MM.1S (cell line): ENCODE measurements at regions not wholly inside any gene's neighbourhood (a gene's known extent, or its start where the extent isn't known, plus 50 kb on each side); places are given as distances from the start of the nearest gene placed in this dataset.
"Not testable (repeated sequence)": the region's sequence is repeated elsewhere in the genome, so short reads cannot be mapped to it uniquely, and the experiment has no call there.

Experiments used
- DNase-seq: peaks from one replicate; pipeline ENCODE4 v3.0.0-alpha.2; 2015
- H2AFZ ChIP-seq: fragments of 300-600 bp; sonication (generic); 2 replicates; pipeline ENCODE4 v1.6.0; 2016; ENCODE audit warnings: antibody characterized with exemption, low read length
- H3F3A ChIP-seq: fragments of 300-600 bp; sonication (generic); 2 replicates; pipeline ENCODE4 v1.6.1; 2016; ENCODE audit warnings: mild to moderate bottlenecking, antibody characterized with exemption, low read length, moderate library complexity, mixed read lengths; ENCODE audit not compliant: insufficient read depth
- H3K27ac ChIP-seq: fragments of 300-600 bp; sonication (generic); 2 replicates; pipeline ENCODE4 v1.5.1; 2016; ENCODE audit warnings: mild to moderate bottlenecking, low read length
- H3K27me3 ChIP-seq: fragments of 300-600 bp; sonication (generic); replicated peaks from 2 replicates; pipeline ENCODE4 v1.6.0; 2016; ENCODE audit warnings: low read length; ENCODE audit not compliant: insufficient read depth
- H3K36me3 ChIP-seq: fragments of 300-600 bp; sonication (generic); replicated peaks from 2 replicates; pipeline ENCODE4 v1.6.1; 2016; ENCODE audit warnings: mild to moderate bottlenecking, low read length, mixed read lengths; ENCODE audit not compliant: insufficient read depth
- H3K4me1 ChIP-seq: fragments of 300-600 bp; sonication (generic); 2 replicates; pipeline ENCODE4 v1.6.1; 2016; ENCODE audit warnings: low read length, mixed read lengths
- H3K4me2 ChIP-seq: fragments of 300-600 bp; sonication (generic); 2 replicates; pipeline ENCODE4 v1.6.0; 2016; ENCODE audit warnings: low read depth, low read length
- H3K4me3 ChIP-seq: fragments of 300-600 bp; sonication (generic); 2 replicates; pipeline ENCODE4 v1.5.1; 2016; ENCODE audit warnings: low read length, mixed read lengths
- H3K79me2 ChIP-seq: fragments of 300-600 bp; sonication (generic); 2 replicates; pipeline ENCODE4 v1.6.1; 2016; ENCODE audit warnings: mixed run types, low read length, mixed read lengths
- H3K9ac ChIP-seq: fragments of 300-600 bp; sonication (generic); 2 replicates; pipeline ENCODE4 v1.6.1; 2016; ENCODE audit warnings: low read length, mixed read lengths
- H3K9me2 ChIP-seq: fragments of 300-600 bp; sonication (generic); replicated peaks from 2 replicates; pipeline ENCODE4 v1.6.1; 2016; ENCODE audit warnings: mild to moderate bottlenecking, low read length, mixed read lengths; ENCODE audit not compliant: insufficient read depth
- H3K9me3 ChIP-seq: fragments of 300-600 bp; sonication (generic); replicated peaks from 2 replicates; pipeline ENCODE4 v1.6.1; 2016; ENCODE audit warnings: mild to moderate bottlenecking, low read length, mixed read lengths; ENCODE audit not compliant: insufficient read depth
- H4K20me1 ChIP-seq: fragments of 300-600 bp; sonication (generic); 2 replicates; pipeline ENCODE4 v1.6.1; 2016; ENCODE audit warnings: mild to moderate bottlenecking, low read length, moderate library complexity, mixed read lengths; ENCODE audit not compliant: insufficient read depth

- not testable (repeated sequence) for H3K4me3 ChIP-seq, DNase-seq, H3K79me2 ChIP-seq, H3K4me1 ChIP-seq, H3K9me3 ChIP-seq, H3K9ac ChIP-seq, H3K4me2 ChIP-seq, H2AFZ ChIP-seq, H4K20me1 ChIP-seq, H3K36me3 ChIP-seq, H3K27me3 ChIP-seq, H3F3A ChIP-seq, H3K27ac ChIP-seq, H3K9me2 ChIP-seq
Measured at GRCh38 chr15:20095699-20096303, 445.8 kb downstream of the GOLGA6L6 start.

- not testable (repeated sequence) for H2AFZ ChIP-seq, H3K9ac ChIP-seq, H3F3A ChIP-seq, H3K36me3 ChIP-seq, H3K9me3 ChIP-seq, DNase-seq, H3K4me3 ChIP-seq, H3K4me1 ChIP-seq, H3K4me2 ChIP-seq, H3K79me2 ChIP-seq, H3K9me2 ChIP-seq, H3K27ac ChIP-seq, H4K20me1 ChIP-seq, H3K27me3 ChIP-seq
Measured at GRCh38 chr15:20089541-20089940, 452.1 kb downstream of the GOLGA6L6 start.

- DNase-seq, H3K4me3 ChIP-seq: not testable (repeated sequence)
Measured at GRCh38 chr15:20084026-20084425, 457.6 kb downstream of the GOLGA6L6 start.

GRCh38 chr15:20074082-20074481 lies 467.5 kb downstream of the GOLGA6L6 start:
- H3K9ac ChIP-seq, H3F3A ChIP-seq, H3K9me2 ChIP-seq, H4K20me1 ChIP-seq, H3K27me3 ChIP-seq, H3K36me3 ChIP-seq, H3K27ac ChIP-seq, H3K9me3 ChIP-seq, H3K4me3 ChIP-seq, H2AFZ ChIP-seq, H3K79me2 ChIP-seq, H3K4me1 ChIP-seq, DNase-seq, H3K4me2 ChIP-seq: not testable (repeated sequence)

More at GRCh38 chr15:20084026-20084425, 457.6 kb downstream of the GOLGA6L6 start:
- not testable (repeated sequence) for H3K9me3 ChIP-seq, H2AFZ ChIP-seq, H3K27ac ChIP-seq, H3K9ac ChIP-seq, H3K36me3 ChIP-seq, H3K9me2 ChIP-seq, H4K20me1 ChIP-seq, H3K27me3 ChIP-seq, H3K4me1 ChIP-seq, H3F3A ChIP-seq, H3K4me2 ChIP-seq, H3K79me2 ChIP-seq

GRCh38 chr15:20069043-20069442 lies 472.6 kb downstream of the GOLGA6L6 start:
- H3K4me2 ChIP-seq, H3K9me2 ChIP-seq, H2AFZ ChIP-seq, H3K9me3 ChIP-seq, H3K27me3 ChIP-seq, H3K27ac ChIP-seq, H3K4me1 ChIP-seq, H4K20me1 ChIP-seq, DNase-seq, H3F3A ChIP-seq, H3K36me3 ChIP-seq, H3K9ac ChIP-seq, H3K79me2 ChIP-seq, H3K4me3 ChIP-seq: not testable (repeated sequence)

- not testable (repeated sequence) for H3K4me3 ChIP-seq, H3K27me3 ChIP-seq, H3K27ac ChIP-seq, H2AFZ ChIP-seq, H3K9me2 ChIP-seq, H4K20me1 ChIP-seq, H3K4me2 ChIP-seq, H3K4me1 ChIP-seq, H3K36me3 ChIP-seq, H3K9ac ChIP-seq, H3K79me2 ChIP-seq, H3K9me3 ChIP-seq, H3F3A ChIP-seq, DNase-seq
Measured at GRCh38 chr15:20066173-20066572, 475.4 kb downstream of the GOLGA6L6 start.

GRCh38 chr15:20065508-20065907 lies 476.1 kb downstream of the GOLGA6L6 start:
- not testable (repeated sequence) for H3K4me1 ChIP-seq, H3K4me3 ChIP-seq, H3K4me2 ChIP-seq, H3K79me2 ChIP-seq, H2AFZ ChIP-seq, H3K9me3 ChIP-seq, H4K20me1 ChIP-seq, H3K9ac ChIP-seq, DNase-seq, H3K36me3 ChIP-seq, H3K27ac ChIP-seq, H3F3A ChIP-seq, H3K27me3 ChIP-seq, H3K9me2 ChIP-seq

GRCh38 chr15:20063167-20063566 lies 478.4 kb downstream of the GOLGA6L6 start:
- H3K79me2 ChIP-seq, H3K27ac ChIP-seq, H4K20me1 ChIP-seq, H3K9me2 ChIP-seq, H3K36me3 ChIP-seq, H3F3A ChIP-seq, H3K4me2 ChIP-seq, H3K4me3 ChIP-seq, H3K27me3 ChIP-seq, H2AFZ ChIP-seq, H3K9me3 ChIP-seq, DNase-seq, H3K9ac ChIP-seq, H3K4me1 ChIP-seq: not testable (repeated sequence)
